Activated gamma-delta T cell treated with Interleukin-2 at 50 U/mL for 16 hours (primary cell): ENCODE measurements at regions not wholly inside any gene's neighbourhood (a gene's known extent, or its start where the extent isn't known, plus 50 kb on each side); places are given as distances from the start of the nearest gene placed in this dataset.

ENCODE experiments used
- DNase-seq: peaks from one replicate; pipeline ENCODE4 v3.0.0-alpha.2; 2020

DNA sequence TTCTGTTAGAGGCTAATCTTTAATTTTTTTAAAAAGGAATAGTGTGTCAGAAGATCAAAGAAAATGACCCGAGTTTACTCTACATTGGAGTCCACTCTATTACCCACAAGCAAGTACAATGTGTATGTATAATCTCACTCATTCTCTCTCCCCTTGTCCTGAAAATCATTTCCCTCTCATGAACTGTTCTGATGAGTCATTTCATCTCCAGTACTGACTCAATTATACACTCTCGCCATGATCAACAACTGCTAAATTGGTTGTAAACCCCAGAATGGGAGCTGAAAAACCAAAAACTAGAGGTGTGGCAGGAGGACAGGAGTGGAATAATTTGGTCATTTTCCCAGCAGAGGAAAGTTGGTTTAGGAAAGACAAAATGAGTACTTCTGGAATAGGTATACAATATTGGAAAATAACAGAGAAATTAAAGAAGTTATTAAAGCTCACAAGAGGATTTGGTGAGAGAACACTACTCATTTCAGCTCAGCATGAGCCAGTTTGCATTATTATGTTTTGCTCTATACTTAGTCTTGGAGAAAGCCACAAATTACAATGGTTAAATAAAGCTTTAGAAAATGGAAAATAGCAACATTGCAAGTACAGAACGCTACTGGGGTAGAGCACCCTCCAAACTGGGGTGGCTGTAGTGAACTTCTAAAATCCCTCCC lies 144.3 kb upstream of the PFN2 start:
- DNase-seq = no peak

- no peak for DNase-seq
Observed at GRCh38 chr3:150114273-150114672, 143.6 kb upstream of the PFN2 start.

DNA sequence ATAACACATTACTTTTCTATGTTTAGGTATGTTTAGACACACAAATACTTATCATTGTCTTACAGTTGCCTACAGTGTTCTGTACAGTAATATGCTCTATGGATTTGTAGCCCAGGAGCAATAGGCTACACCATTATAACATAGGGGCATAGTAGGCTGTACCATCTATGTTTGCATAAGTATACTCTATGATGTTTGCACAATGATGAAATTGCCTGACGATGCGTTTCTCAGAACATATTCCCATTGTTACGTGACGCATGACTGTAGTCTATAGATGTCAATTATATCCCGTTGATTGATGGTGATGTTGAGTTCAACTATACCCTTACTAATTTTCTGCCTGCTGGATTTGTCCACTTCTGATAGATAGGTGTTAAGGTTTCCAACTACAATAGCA lies 139.4 kb upstream of the PFN2 start:
- no peak for DNase-seq

DNA sequence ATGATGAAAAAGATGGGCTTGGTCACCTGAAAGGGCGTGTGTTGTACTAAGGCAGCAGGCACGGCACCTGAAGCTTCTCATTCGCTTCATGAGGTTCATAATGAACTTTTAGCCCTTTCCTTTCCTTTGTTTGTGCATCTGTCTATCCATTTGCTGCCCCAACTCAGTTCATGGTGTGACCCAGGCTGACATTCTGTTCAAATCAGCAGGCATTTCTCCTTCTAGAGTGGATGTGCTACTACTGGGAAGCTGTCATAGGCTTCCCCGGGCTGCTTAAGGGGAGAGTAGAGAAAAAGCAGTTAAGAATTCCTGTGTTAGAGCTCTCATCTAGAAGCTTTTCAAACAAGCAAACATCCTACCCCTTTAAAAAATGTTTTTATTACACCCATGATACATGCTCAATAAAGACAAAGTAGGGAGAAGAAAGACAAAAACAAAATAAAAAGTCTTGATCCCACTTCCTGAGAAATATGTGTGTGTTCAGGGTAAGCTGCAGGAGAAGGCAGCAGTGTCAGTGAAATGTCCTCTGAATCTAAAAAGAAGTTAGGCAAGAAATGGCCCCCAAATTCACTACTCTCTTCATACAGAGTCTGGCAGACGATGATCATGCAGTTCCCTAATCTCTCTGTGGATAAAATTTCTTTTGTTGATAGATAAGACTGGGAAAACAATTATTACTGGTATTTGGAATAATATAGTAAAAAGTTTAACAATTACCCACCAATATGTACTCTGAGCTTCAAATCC lies 136.9 kb upstream of the PFN2 start:
- DNase-seq = no peak

DNA sequence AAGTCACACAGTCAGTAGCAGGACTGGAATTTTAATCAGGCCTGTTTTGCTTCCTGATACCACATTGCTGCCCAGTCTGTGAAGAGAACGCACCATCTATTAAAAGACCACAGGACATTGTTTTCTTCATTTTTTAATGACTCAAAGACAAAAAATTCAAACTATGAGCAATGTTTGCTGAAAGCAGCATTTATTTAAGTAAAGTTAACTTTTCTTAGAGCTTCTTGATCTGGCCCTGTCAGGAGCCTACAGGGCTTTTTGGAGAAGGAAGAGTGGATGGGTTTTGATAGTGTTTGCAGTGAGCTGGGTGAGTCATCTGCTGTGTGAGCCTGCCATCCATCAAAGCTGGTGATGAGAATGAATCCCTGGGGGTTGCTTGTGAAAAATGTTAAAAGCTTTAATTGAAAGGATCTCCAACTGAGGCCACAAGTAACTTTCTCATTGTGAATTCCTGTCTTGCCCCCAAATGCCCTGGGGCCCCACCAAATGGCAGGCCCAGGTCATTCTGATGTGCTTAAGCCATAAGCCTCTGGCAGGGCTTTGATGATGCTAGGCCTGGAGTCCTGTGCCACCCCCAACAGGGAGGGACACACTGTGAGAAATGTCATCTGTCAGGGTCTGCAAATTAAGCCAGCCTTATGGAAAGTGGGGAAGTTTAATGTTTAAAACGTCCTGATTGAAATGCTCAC lies 136.2 kb upstream of the PFN2 start:
- DNase-seq = no peak

GRCh38 chr3:150105886-150106612 lies 135.4 kb upstream of the PFN2 start:
- no peak for DNase-seq

GRCh38 chr3:150105025-150105424 lies 134.3 kb upstream of the PFN2 start:
- DNase-seq = no peak

DNA sequence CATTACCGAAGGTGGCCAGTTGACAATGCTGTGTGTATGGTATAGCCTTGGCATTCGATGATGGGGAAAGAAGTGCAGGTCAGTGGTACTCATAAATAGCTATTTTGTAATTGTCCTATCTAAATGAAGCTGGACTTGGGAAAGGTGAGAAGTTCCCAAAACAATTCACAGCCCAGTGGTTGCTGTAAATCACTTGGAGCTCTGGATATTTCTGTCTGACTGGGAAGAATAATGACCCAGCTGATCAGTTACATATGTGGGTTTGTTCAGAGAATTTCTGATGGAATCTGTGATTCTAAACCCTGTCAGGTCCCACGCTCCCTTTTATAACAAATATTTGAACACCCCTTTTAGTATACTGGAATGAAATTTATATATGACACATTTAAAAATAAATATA lies 133.9 kb upstream of the PFN2 start:
- DNase-seq = no peak

- no peak for DNase-seq
Observed at GRCh38 chr3:150101016-150101415, 130.3 kb upstream of the PFN2 start.

GRCh38 chr3:150098621-150099020 lies 127.9 kb upstream of the PFN2 start:
- no peak for DNase-seq

DNA sequence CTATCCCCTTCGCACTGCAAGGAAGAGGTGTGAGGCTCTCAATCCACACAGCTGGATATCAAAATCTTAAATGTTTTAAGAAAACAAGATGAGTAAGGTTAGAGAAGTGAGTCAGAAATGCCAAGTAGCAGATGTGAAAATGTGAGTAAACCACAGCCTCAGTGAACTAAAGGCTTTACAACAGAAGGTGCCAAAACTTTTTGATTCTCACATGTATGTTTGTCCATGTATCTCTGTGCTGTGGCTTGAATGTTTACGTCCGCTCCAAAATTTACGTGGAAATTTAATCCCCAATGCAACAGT lies 126.8 kb upstream of the PFN2 start:
- no peak for DNase-seq

DNA sequence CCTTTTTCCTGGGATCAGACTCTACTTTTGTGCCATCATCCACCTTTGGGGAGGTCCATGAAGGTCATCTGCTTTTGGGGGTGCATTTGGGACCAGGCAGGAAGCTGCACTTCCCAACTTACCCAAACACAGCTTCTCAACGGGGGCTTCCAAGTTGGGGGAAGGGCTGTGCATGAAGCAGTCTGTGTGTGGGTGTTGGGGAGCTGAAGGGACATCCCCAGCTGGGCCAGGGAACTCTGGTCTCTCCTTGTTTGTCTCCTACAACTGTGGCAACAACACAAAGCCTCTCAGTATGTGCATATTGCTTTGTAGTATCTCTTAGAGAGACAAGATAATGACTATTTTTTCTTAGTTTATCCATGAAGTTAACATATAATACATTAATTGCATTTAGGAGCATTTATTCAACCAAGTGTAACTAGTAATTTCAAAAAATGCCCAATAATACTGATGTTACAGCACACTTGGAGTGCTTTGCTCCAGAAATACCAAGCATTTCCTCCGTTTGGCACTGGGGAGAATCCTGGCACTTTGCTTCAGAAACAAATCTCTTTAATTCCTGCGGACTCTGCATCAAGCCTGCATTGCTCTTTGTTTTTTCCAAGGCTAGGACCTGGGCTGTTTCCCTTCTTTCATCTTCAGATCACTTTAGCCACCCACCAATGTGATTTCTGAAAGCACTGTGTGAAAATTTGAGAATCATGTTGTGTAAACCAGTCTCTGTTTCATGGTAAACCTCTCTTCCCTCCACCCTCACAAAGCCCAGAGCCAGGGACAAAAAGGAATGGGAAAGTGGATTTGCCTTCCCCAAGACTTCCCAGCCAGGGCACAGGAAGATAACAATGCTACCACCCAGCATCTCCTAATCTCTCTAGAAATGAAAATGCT lies 126.2 kb upstream of the PFN2 start:
- no peak for DNase-seq

GRCh38 chr3:150094150-150094933 lies 123.6 kb upstream of the PFN2 start:
- no peak for DNase-seq

- DNase-seq = no peak
Observed at GRCh38 chr3:150091626-150092025, 120.9 kb upstream of the PFN2 start.

GRCh38 chr3:150090877-150091276 lies 120.2 kb upstream of the PFN2 start:
- no peak for DNase-seq

- no peak for DNase-seq
Observed at GRCh38 chr3:150090006-150090405, 119.3 kb upstream of the PFN2 start.

- no peak for DNase-seq
Observed at GRCh38 chr3:150084128-150084527, 113.4 kb upstream of the PFN2 start.

GRCh38 chr3:150083655-150084042 lies 113.0 kb upstream of the PFN2 start:
- DNase-seq = no peak

DNA sequence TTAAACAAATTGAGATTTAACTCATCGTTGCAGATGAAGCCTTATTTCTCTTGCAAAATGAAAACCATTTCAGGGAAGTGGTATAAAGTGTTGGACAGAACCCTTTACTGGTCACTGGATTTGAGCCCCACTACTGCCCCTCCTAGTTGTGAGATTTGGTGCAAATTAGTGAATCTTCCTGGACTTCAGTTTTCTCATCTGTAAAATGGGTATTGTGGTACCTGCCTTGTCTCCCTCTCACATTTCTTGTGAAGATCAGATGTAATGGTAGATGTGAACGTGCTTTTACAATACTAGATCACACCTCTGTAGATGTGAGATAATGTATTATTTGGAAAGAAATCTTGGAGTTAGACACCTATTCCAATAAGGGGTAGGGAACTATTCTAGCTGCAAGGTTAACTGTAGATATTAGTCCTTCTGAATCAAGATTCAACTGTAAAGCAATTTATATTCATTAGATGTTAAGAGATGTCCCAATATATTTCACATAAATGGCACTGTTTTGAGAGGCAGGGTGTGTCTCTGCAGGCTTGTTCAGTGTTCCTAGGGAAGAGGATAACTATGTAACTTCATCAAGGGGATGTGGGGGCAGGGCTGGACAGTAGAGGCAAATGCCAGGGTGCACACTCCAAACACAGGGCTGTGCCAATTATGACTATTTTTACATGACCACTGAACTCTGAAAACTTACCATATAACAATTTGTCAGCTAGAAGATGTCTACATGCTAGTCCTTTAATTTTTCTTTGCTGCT lies 112.4 kb upstream of the PFN2 start:
- DNase-seq = no peak

GRCh38 chr3:150081084-150081483 lies 110.4 kb upstream of the PFN2 start:
- no peak for DNase-seq
